ENCODE measurements at regions not wholly inside any gene's neighbourhood (a gene's known extent, or its start where the extent isn't known, plus 50 kb on each side); places are given as distances from the start of the nearest gene placed in this dataset.
"Not testable (repeated sequence)": the region's sequence is repeated elsewhere in the genome, so short reads cannot be mapped to it uniquely, and the experiment has no call there.

GRCh38 chr3:125822175-125822574 is 146.8 kb upstream of the ROPN1B start:
- peak; percentile 61 to 62 for DNase-seq (ENCODE audit: low read depth in 2 of 2)

GRCh38 chr3:125831005-125831750 is 137.8 kb upstream of the ROPN1B start:
- not testable (repeated sequence) for DNase-seq (ENCODE audit: low read depth in 2 of 2)

DNA sequence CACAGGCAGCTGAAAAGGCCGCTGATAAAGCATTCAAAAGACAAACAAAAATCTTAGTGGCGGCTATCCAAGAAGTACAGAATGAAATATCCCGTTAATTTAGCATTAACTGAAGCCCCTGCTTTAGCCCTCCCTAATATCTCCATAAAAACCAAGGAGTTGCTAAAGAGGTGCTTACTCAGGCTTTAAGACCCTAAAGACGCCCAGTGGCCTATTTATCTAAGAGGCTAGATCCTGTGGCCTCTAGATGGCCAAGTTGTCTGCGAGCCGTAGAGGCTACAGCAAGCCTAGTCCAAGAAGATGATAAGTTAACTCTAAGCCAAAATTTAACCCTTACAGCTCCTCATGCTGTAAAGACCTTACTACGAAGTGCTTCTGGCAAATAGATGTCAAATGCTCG is 133.4 kb upstream of the ROPN1B start:
- DNase-seq (ENCODE audit: low read depth in 2 of 2) = not testable (repeated sequence)

DNA sequence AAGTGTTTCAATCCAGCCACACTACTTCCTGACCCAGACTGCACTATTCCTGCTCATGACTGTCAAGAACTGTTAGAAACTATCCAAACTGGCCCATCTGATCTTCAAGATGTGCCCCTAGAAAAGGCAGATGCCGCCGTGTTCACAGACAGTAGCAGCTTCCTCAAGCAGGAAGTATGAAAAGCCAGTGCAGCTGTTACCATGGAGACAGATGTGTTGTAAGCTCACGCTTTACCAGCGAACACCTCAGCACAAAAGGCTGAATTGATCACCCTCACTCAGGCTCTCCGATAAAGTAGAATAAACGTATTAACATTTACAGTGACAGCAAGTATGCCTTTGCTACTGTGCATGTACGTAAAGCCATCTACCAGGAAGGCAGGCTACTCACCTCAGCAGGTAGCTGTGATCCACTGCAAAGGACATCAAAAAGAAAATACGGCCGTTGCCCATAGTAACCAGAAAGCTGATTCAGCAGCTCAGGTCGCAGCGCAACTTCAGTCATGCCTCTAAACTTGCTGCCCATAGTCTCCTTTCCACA is 132.9 kb upstream of the ROPN1B start:
- DNase-seq (ENCODE audit: low read depth in 2 of 2) = peak in 1 of 2 experiments; percentile 1

- DNase-seq (ENCODE audit: low read depth in 2 of 2) = not testable (repeated sequence)
Observed at GRCh38 chr3:125836786-125837185, 132.2 kb upstream of the ROPN1B start.

DNA sequence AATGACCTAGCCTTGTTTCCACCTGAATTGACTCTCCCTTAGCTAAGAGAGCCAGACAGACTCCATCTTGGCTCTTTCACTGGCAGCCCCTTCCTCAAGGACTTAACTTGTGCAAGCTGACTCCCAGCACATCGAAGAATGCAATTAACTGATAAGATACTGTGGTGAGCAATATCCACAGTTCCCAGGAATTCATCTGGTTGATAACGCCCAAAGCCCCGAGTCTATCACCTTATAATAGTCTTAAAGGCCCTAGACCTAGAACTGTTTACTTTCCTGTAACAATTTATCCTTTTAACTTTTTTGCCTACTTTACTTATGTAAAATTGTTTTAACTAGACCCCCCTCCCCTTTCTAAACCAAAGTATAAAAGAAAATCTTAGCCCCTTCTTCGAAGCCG is 130.1 kb upstream of the ROPN1B start:
- DNase-seq (ENCODE audit: low read depth in 2 of 2) = not testable (repeated sequence)

DNA sequence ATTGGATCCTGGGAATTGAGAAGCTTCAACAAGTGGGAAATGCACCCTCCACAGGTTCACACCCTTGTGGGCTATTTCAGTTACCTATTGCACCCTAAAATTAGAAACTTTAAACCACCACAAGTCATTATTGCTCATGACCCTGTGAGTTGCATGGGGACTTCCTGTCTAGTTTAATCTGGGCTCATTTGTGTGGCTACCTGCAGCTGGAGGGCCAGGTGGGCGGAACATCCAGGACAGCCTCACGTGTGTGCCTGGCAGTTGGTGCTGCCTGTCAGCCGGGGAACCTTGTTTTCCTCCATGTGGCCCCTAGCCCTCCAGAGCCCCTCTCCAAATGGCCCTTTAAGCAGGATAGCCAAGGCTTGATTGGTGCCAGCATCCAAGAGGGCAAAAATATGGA is 128.5 kb upstream of the ROPN1B start:
- not testable (repeated sequence) for DNase-seq (ENCODE audit: low read depth in 2 of 2)

DNA sequence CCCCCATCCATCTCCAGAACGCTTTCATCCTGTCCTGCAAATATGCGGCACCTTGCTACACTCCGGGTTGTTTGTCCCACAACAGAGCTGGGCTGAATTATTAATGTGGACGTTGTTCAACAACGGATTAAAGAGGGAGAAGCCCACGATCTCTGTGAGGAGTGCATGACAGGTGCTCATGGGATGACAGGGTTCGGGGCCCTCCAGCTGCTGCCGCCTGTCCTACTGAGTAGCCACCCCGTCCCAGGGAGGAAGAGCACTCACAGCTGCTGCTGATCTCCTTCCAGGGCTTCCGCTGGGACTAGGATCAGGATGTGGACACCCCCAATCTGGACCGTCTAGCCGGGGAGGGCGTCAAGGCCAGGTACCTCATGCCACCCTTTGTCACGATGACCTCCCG is 121.0 kb upstream of the ROPN1B start:
- not testable (repeated sequence) for DNase-seq (ENCODE audit: low read depth in 2 of 2)

- DNase-seq (ENCODE audit: low read depth in 2 of 2) = not testable (repeated sequence)
Observed at GRCh38 chr3:125855006-125855405, 114.0 kb upstream of the ROPN1B start.

GRCh38 chr3:125860547-125860946 is 108.4 kb upstream of the ROPN1B start:
- DNase-seq (ENCODE audit: low read depth in 2 of 2) = not testable (repeated sequence)

- not testable (repeated sequence) for DNase-seq (ENCODE audit: low read depth in 2 of 2)
Observed at GRCh38 chr3:125862841-125863254, 106.1 kb upstream of the ROPN1B start.

DNA sequence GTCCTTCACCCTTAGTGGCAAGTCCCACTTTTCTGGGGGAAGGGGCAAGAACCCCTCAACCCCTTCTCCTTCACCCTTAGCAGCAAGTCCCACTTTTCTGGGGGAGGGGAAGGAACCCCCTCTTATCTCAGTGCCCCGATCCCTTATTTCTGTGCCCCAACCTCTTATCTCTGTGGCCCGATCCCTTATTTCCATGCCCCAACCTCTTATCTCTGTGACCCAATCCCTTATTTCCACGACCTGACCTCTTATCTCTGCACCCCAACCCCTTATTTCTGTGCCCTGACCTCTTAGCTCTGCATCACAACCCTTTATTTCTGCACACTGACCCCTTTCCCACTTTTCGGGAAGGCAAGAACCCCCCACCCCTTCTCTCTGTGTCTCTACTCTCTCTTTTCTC is 104.4 kb upstream of the ROPN1B start:
- not testable (repeated sequence) for DNase-seq (ENCODE audit: low read depth in 2 of 2)

GRCh38 chr3:125886006-125886405 is 83.0 kb upstream of the ROPN1B start:
- peak; percentile 54 to 63 for DNase-seq (ENCODE audit: low read depth in 2 of 2)

DNA sequence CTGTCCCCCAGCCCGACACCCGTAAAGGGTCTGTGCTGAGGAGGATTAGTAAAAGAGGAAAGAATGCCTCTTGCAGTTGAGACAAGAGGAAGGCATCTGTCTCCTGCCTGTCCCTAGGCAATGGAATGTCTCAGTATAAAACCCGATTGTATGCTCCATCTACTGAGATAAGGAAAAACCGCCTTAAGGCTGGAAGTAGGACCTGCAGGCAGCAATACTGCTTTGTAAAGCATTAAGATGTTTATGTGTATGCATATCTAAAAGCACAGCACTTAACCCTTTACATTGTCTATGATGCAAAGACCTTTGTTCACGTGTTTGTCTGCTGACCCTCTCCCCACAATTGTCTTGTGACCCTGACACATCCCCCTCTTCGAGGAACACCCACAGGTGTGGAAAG is 69.8 kb upstream of the ROPN1B start:
- not testable (repeated sequence) for DNase-seq (ENCODE audit: low read depth in 2 of 2)

- not testable (repeated sequence) for DNase-seq (ENCODE audit: low read depth in 2 of 2)
Observed at GRCh38 chr3:125901473-125901872, 67.5 kb upstream of the ROPN1B start.

GRCh38 chr3:125903780-125904455 is 65.1 kb upstream of the ROPN1B start:
- not testable (repeated sequence) for DNase-seq (ENCODE audit: low read depth in 2 of 2)

DNA sequence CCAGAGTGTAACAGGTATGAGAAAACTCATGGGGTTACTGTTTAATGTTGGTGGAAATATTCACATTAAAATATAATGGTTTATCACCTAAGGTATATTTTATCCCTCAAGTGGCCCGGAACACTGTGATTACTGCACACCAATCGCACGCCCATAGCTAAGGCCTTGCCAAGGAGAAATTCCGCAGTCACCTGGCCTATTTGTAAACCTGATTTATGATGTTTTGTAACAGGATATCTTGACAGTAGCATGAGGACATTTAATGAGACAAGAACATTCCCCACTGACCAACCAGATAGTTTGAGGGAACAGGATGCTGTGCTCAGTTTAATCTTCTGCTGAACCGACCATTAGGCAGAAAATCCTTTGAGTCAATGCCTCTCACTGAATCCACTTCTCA is 61.7 kb upstream of the ROPN1B start:
- not testable (repeated sequence) for DNase-seq (ENCODE audit: low read depth in 2 of 2)

DNA sequence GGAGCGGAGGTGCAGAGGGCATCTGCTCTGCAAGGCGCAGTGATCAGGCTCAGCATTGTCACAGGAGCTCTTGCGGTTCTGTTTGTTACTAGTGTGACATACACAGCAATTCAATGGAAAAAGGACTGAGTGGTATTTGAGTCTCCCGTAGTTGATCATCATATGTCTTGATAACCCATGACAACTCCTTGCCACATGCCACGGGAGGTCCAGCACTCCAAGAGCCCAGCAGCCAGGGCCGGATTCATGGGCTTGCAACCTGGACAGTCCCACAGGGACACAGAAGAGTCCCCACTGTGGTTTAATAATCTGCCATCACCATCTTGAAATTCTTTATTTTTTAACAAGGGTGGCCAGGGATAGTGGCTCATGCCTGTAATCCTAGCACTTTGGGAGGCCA is 58.1 kb upstream of the ROPN1B start:
- DNase-seq (ENCODE audit: low read depth in 2 of 2) = not testable (repeated sequence)

DNA sequence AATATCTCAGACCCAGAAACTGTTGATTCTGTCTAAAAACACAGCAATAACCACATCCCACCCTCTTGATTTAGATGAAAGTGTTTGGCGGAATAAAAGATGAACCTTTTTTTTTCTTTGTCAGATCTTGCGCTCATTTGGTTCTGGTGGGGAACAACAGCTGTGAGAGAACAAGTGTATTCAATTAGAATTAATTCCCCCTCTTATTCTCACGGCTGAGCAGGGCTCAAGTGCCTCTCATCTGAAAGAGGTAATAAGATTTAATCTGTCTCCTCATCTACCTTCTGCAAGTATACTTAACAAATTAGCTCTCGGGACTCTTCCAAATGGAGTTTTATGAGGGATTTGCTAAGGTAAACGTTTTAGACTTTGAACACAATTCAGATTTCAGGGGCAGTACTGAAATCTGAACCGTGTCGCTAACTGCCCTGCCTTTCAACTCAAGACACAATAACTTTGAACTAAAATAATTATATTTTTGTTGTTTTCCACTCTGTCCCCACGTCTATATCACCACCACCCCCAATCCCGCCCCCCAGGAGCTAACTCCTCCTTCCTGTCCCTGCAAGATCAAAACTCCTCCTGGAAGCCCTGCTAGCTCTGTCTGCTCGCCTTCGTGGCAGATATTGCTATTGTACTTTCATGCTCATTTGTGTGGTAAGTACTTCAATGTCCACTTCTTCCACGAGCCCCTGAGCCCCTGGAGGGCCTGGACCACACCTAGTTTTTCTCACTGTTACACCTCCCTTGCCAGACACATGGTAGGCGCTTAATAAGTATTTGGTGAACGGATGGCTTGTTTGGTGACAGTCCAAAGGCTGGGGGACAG is 54.2 kb upstream of the ROPN1B start:
- DNase-seq (ENCODE audit: low read depth in 2 of 2) = not testable (repeated sequence)

GRCh38 chr3:125915437-125915787 is 53.6 kb upstream of the ROPN1B start:
- not testable (repeated sequence) for DNase-seq (ENCODE audit: low read depth in 2 of 2)

GRCh38 chr3:125915792-125916375 is 53.1 kb upstream of the ROPN1B start:
- peak; percentile 96 to 97 for DNase-seq (ENCODE audit: low read depth in 2 of 2)

Data from fibroblast of skin of left biceps (primary cell).